Spleen (tissue), 11 donors: ENCODE measurements at regions not wholly inside any gene's neighbourhood (a gene's known extent, or its start where the extent isn't known, plus 50 kb on each side); places are given as distances from the start of the nearest gene placed in this dataset.
"Not testable (repeated sequence)": the region's sequence is repeated elsewhere in the genome, so short reads cannot be mapped to it uniquely, and the experiment has no call there.

Experiments
- DNase-seq: peaks from one replicate; pipeline ENCODE4 v3.0.0-alpha.2; 2020
- H3K27ac ChIP-seq, 8 donors: fragments of 200-600 bp; sonication (generic) in 7 of 8; 1 replicate in 4 of 8; 2 replicates in 4 of 8; pipeline versions ENCODE4 v1.5.0 to v1.8.0; 2016 to 2021; ENCODE audit warnings: inconsistent platforms in 4 of 8, mild to moderate bottlenecking in 4 of 8, moderate library complexity in 1 of 8
- H3K27me3 ChIP-seq, 7 donors: fragments of 200-600 bp; sonication (generic) in 6 of 7; replicated peaks in 1 of 7; 1 replicate in 4 of 7; 2 replicates in 3 of 7; pipeline versions ENCODE4 v1.5.0 to v1.8.0; 2016 to 2021; ENCODE audit warnings: inconsistent platforms in 3 of 7, mild to moderate bottlenecking in 1 of 7
- H3K36me3 ChIP-seq, 6 donors: fragments of 200-600 bp; sonication (generic) in 5 of 6; 1 replicate in 4 of 6; 2 replicates in 2 of 6; pipeline versions ENCODE4 v1.5.0 to v1.8.0; 2016 to 2021; ENCODE audit warnings: inconsistent platforms in 2 of 6
- H3K4me1 ChIP-seq, 6 donors: fragments of 200-600 bp; sonication (generic) in 5 of 6; 1 replicate in 3 of 6; 2 replicates in 3 of 6; pipeline versions ENCODE4 v1.5.0 to v1.8.0; 2016 to 2021; ENCODE audit warnings: inconsistent platforms in 3 of 6
- H3K4me3 ChIP-seq, 8 donors: fragments of 200-600 bp; sonication (generic) in 7 of 8; 1 replicate in 4 of 8; 2 replicates in 4 of 8; pipeline versions ENCODE4 v1.5.0 to v1.8.0; 2016 to 2021; ENCODE audit warnings: inconsistent platforms in 4 of 8, mild to moderate bottlenecking in 4 of 8, moderate library complexity in 2 of 8
- H3K9me3 ChIP-seq, 8 donors: fragments of 200-600 bp; sonication (generic) in 7 of 8; 1 replicate in 4 of 8; 2 replicates in 4 of 8; pipeline versions ENCODE4 v1.5.0 to v1.8.0; 2016 to 2021; ENCODE audit warnings: inconsistent platforms in 4 of 8
- CTCF ChIP-seq, 11 experiments: fragments of 200-600 bp in 7 of 11; fragments of 450-650 bp in 4 of 11; sonication (generic) in 4 of 11; IDR thresholded peaks in 8 of 11; conservative IDR thresholded peaks in 3 of 11; 1 replicate in 7 of 11; 2 replicates in 4 of 11; pipeline versions ENCODE4 v1.4.0 to v1.8.0; 2016 to 2021; ENCODE audit warnings: antibody characterized with exemption in 11 of 11, inconsistent platforms in 4 of 11, mild to moderate bottlenecking in 1 of 11
- POLR2A ChIP-seq, 3 donors: fragments of 450-650 bp; IDR thresholded peaks; one replicate each; pipeline ENCODE4 v1.5.1; 2017; ENCODE audit warnings: antibody characterized with exemption in 3 of 3, mild to moderate bottlenecking in 1 of 3
- POLR2AphosphoS5 ChIP-seq, 3 donors: sonication (generic); formaldehyde crosslinking; IDR thresholded peaks; one replicate each; pipeline ENCODE4 v1.5.1; 2017; ENCODE audit warnings: antibody characterized with exemption in 3 of 3
- WGBS, 5 donors: extraction: QIAGEN DNeasy Blood & Tissue Kit in 3 of 5; methylation state at CpG; one replicate each; pipeline versions ENCODE4 v1.1.5 to v1.1.7; 2013 to 2018; 5-methylcytosine and 5-hydroxymethylcytosine counted together
- intact Hi-C: fragments of 100-400 bp; cut with DNase I; formaldehyde crosslinking; loops from one replicate; pipeline ENCODE4 v1.15.0; 2023; ENCODE audit warnings: low total_unique reads
- donor health status: healthy with polysubstance abuse.
- donor health status: DM: no; HTN: no; CAD: no; lungs with moderate emphysema.
- donor health status: DM: no; HTN: no; CAD: no.
- donor health status: Bipolar disorder and iron deficiency.
- donor health status: healthy.
- donor health status: DM: no; HTN: no; CAD: no.
- donor health status: DM: yes; HTN: yes; CAD: no.

DNA sequence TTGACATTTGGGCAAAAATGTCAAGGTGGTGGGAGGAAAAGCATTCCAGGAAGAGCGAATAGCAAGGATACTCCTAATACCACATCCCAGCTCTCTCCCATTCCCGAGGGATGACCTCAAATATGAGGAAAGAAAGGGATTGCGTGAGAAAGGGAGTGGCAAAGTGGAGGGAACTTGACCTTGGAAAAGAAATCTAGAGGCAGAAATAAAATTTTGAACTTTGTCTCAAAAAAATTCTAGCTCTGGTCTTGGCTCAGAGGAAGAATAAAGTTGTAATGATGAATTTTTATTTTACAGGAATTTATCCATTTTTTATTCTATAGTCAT is 127.8 kb downstream of the TBX19 start:
- H3K9me3 ChIP-seq, result peaks cover 0 to 15% (median 11%) of the 10 kb centered on the region in 8 donors
- TF ChIP-seq POLR2A (IDR thresholded peaks at IDR 0.05) (no peak), POLR2AphosphoS5 (IDR thresholded peaks at IDR 0.05) (no peak), CTCF (IDR thresholded peaks at IDR 0.05 in 8 of 11, conservative IDR thresholded peaks at IDR 0.05 in 3 of 11) (no peak)
- DNase-seq, result no peak
- 77 to 92% (median 78%) methylated on average over 3 of the region's 3 CpGs for WGBS, 5 donors
- H3K4me1 ChIP-seq, result peaks cover 0 to 25% (median 5%) of the 10 kb centered on the region in 6 donors
- H3K27ac ChIP-seq, result peak overlapping the region in 2 of 8 donors; percentile 7 to 22
- no peaks in the 10 kb centered on the region for H3K36me3 ChIP-seq
- H3K4me3 ChIP-seq, result no peak overlapping the region
- no peaks in the 10 kb centered on the region for H3K27me3 ChIP-seq
- intact Hi-C loops, result no loop called here

GRCh38 chr1:168407832-168408538 is 127.3 kb downstream of the TBX19 start:
- 54 to 83% (median 82%) methylated on average over 1 of the region's 1 CpG for WGBS, 5 donors
- intact Hi-C loops, result no loop called here
- TF ChIP-seq POLR2AphosphoS5 (IDR thresholded peaks at IDR 0.05), result no peak
- TF ChIP-seq POLR2A (IDR thresholded peaks at IDR 0.05), result no peak
- TF ChIP-seq CTCF (IDR thresholded peaks at IDR 0.05 in 8 of 11, conservative IDR thresholded peaks at IDR 0.05 in 3 of 11), result no peak

GRCh38 chr1:168405906-168406549 is 125.4 kb downstream of the TBX19 start:
- H3K27ac ChIP-seq, result no peak overlapping the region
- DNase-seq, result no peak
- no peaks in the 10 kb centered on the region for H3K36me3 ChIP-seq
- no peak overlapping the region for H3K4me3 ChIP-seq
- H3K27me3 ChIP-seq, result no peaks in the 10 kb centered on the region
- H3K4me1 ChIP-seq, result peaks cover 0 to 25% (median 5%) of the 10 kb centered on the region in 6 donors
- H3K9me3 ChIP-seq, result peaks cover 0 to 15% (median 11%) of the 10 kb centered on the region in 8 donors
- no peak for TF ChIP-seq POLR2A (IDR thresholded peaks at IDR 0.05)
- TF ChIP-seq CTCF (IDR thresholded peaks at IDR 0.05 in 8 of 11, conservative IDR thresholded peaks at IDR 0.05 in 3 of 11), result no peak
- TF ChIP-seq POLR2AphosphoS5 (IDR thresholded peaks at IDR 0.05), result no peak
- 86 to 92% (median 89%) methylated on average over 3 of the region's 3 CpGs for whole genome bisulfite sequencing, 5 donors
- intact Hi-C loops, result no loop called here

More at GRCh38 chr1:168407832-168408538, 127.3 kb downstream of the TBX19 start:
- Histone ChIP-seq H3K27ac (peak overlapping the region in 2 of 8 donors; percentile 7 to 22), H3K4me1 (peaks cover 0 to 25% (median 5%) of the 10 kb centered on the region in 6 donors), H3K9me3 (peaks cover 0 to 15% (median 11%) of the 10 kb centered on the region in 8 donors), H3K36me3 (no peaks in the 10 kb centered on the region), H3K27me3 (no peaks in the 10 kb centered on the region), H3K4me3 (no peak overlapping the region)
- DNase-seq, result no peak

GRCh38 chr1:168403140-168403539 is 122.5 kb downstream of the TBX19 start:
- peaks cover 0 to 15% (median 11%) of the 10 kb centered on the region in 8 donors for H3K9me3 ChIP-seq
- intact Hi-C loops, result no loop called here
- no peak overlapping the region for H3K4me3 ChIP-seq
- H3K27ac ChIP-seq, result no peak overlapping the region
- TF ChIP-seq POLR2A (IDR thresholded peaks at IDR 0.05) (no peak), POLR2AphosphoS5 (IDR thresholded peaks at IDR 0.05) (no peak), CTCF (IDR thresholded peaks at IDR 0.05 in 8 of 11, conservative IDR thresholded peaks at IDR 0.05 in 3 of 11) (no peak)
- H3K27me3 ChIP-seq, result no peaks in the 10 kb centered on the region
- no peaks in the 10 kb centered on the region for H3K36me3 ChIP-seq
- peaks cover 0 to 9% (median under 1%) of the 10 kb centered on the region in 6 donors for H3K4me1 ChIP-seq
- 80 to 95% (median 87%) methylated on average over 2 of the region's 2 CpGs for WGBS, 5 donors
- no peak for DNase-seq

DNA sequence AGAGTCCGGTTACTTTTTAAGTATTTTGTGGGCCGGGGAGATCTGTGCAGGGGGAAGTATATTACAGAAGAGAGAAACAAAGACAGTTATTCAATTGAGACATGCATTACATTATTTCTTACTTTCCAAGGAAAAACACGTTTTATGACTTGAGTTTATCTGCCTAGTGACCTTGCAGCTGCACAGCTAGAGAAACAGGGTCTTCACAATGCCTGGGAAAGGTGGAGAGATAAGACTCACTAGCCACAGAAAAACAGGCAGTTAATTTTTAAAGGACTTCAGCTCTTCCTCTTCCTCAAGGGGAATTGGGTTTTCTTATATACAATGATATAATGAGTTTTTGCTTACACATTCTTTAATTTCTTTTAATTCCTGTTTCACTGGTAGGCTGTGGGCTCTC is 121.8 kb downstream of the TBX19 start:
- not testable (repeated sequence) for H3K27ac ChIP-seq
- 58 to 70% (median 63%) methylated on average over 3 of the region's 3 CpGs for WGBS, 5 donors

More for the DNA sequence above, 121.8 kb downstream of the TBX19 start:
- peaks cover 0 to 15% (median 11%) of the 10 kb centered on the region in 8 donors for H3K9me3 ChIP-seq
- H3K4me3 ChIP-seq, H3K36me3 ChIP-seq, H3K4me1 ChIP-seq, H3K27me3 ChIP-seq, DNase-seq, intact Hi-C loops: not testable (repeated sequence)
